Raji (cell line): ENCODE measurements at regions not wholly inside any gene's neighbourhood (a gene's known extent, or its start where the extent isn't known, plus 50 kb on each side); places are given as distances from the start of the nearest gene placed in this dataset.

Experiments
- POLR2A ChIP-seq: IDR thresholded peaks from 2 replicates; pipeline ENCODE4 v1.6.1; 2011; ENCODE audit warnings: low read depth, low read length, control low read depth; ENCODE audit not compliant: insufficient read depth

DNA sequence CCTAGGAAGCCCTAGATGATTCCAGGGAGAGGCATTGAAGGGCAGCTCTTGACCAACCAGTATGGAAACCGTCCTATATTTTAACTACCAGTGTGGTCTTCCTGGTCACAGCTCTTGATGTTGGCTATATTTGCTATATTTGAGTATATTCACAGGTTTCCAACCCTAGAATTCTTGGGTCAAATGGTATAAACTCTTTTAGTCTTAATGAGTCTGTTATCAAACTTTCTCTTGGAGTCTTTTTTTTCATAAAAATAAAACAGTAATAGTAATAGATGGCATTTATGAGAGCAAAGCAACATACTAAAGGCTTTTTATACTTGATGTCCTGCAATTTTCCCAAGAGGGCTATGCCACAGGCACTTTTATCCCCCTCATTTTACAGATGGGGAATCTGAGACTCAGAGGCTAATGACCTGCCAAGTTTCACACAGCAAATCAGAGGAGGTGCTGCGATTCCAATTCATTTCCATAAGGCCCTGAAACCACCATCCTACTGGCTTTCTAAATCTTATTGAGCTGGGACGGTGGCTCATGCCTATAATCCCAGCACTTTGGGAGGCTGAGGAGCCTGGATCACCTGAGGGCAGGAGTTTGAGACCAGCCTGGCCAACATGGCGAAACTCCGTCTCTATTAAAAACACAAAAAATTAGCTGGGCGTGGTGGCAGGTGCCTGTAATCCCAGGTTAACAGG lies 217.2 kb upstream of the ZNF217 start:
- no peak for TF ChIP-seq POLR2A

DNA sequence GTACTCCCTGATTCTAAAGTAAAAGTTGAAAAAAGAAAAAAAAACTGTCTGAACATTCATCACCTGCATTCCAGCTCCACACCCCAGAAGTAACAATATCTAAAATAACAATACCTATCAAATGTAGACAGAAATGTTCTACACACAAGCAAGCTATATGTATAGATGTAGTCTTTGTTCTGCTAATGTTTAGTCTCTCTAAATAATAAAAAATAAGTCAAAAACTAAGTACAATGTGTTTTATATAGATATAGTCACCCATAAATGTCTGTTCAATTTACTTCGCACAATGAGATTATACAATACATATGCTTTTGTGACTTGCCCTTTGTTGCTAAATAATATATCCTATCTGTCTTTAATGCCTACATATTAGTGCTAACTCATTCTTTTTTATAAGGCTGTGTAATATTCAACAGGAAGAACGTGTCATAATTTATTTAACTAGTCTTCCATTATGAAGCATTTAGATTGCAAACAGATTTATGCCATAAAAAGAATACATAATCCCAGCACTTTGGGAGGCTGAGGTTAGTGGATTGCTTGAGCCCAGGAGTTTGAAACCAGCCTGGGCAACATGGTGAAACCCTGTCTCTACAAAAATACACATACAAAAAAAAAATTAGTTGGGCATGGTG lies 216.2 kb upstream of the ZNF217 start:
- TF ChIP-seq POLR2A = no peak

DNA sequence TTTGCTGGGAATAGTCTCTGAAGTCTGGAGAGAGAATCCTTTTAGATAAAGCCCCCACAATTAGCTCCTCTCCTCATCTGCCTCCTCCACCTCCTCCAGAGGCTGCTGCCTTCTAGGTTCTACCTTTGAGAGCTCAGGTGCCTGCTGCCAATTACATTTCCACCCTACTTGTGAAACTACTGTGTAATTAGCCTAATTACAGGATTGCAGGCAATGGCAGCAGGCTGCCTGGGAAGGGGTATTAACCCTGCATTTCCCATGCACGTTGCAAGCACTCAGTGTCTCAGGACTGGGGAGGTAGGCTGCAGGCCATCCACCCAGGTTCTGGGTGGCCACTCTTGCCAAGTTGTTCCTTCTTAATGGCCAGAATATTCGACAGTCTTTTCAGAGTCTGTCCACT lies 215.6 kb upstream of the ZNF217 start:
- no peak for TF ChIP-seq POLR2A

DNA sequence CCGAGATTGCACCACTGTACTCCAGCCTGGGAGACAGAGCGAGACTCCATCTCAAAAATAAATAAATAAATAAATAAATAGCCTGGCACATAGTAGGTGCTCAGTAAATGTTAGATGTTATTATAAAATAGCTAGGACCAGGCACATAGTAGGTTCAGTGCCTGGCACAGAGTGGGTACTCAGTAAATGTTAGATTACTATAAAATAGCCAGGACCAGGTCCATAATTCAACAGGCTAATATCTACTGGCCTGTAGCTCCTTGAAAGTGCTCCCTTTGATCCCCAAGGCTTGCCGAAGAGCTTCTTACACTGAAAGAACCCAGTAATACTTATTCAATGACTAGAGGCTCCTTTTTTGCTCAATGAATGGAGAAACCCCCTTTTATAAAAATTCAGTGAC lies 215.1 kb upstream of the ZNF217 start:
- no peak for TF ChIP-seq POLR2A

DNA sequence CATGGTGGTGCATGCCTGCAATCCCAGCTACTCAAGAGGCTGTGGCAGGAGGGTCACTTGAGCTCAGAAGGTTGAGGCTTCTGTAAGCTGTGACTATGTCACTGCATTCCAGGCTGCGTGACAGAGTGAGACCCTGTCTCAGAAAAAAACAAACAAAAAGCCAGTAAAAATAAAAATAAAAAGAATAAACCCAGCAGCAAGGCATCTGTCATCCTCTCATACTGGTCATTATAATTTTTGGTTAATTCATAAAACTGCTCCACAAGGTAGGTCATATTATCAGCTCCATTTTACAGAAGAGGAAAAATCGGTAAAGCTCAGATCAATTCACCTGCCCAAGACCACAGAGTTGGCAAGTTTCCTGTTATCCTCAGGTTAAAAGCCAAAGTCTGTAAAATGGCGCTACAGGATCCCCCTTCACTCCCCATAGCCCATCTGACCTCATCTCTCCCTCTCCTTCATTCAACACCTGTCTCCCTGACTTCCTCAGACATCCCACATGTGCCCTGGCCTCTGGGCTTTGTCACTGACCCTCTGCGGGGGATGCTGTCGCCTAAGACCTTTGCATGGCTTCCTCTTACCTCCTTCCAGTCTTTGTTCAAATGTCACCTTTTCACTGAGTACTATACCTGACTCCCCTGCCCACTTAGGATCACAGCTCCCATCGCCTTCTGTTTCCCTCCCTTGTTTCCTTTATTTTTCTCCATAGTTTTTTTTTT lies 213.2 kb upstream of the ZNF217 start:
- no peak for TF ChIP-seq POLR2A

DNA sequence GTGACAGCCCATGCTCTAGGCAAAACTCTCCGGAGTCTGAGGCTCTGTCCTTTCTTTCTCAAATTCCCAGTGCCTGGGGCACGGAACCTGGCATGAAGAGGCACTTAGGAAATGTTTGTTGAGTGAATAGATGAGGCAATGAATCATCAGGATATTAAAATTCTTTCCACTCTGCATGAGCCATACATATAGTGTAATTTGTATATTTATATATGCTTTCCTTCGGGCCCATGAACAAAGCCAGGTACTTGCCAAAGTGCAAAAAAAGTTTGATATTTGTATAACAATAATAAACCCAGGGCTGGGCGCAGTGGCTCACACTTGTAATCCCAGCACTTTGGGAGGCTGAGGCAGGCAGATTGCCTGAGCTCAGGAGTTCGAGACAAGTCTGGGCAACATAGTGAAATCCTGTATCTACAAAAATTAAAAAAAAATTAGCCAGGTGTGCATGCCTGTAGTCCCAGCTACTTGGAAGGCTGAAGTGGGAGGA lies 212.3 kb upstream of the ZNF217 start:
- no peak for TF ChIP-seq POLR2A

DNA sequence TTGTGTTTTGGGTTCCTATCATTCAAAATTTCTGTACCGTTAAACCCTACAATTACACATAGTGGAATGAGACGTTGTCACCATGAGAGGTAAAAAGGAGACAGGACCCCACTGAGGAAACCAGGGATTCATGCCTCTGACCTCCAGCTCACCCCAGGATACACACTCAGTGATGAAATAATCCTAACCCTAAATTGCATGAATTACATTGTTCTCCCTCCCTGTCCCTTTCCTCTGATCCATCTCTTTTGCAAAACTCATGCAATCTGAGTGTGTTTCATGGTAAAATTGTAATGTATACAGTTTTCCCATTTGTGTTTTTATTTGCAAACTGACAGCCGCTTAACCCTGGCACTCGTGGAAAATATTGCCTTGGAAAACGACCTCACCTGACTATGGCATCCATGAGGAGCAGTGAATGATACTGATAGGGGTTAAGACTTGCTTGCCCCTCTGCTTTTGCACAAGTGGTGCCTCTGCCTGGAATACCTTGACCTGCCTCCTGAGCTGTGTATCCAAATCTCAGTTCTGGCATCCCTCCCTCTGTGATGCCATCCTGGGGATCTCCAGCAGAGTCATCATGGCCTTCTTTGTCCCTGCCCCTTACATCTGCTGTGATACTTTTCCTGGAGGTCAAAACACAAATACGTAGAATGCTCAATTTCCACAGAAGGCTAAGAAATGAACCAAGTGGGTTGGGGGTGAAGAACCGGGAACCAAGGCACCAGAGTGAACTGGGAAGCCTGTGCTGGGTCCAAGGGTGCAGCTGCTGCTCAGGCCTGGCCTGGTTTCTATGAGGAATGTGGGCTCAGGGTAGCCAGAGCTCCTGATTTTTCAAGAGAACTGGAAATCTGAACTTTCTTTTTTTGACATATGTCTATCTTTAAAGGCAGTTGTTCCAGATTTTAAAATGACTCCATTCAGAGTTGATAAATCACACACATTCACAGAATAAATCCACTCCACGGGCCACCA lies 211.6 kb upstream of the ZNF217 start:
- no peak for TF ChIP-seq POLR2A

DNA sequence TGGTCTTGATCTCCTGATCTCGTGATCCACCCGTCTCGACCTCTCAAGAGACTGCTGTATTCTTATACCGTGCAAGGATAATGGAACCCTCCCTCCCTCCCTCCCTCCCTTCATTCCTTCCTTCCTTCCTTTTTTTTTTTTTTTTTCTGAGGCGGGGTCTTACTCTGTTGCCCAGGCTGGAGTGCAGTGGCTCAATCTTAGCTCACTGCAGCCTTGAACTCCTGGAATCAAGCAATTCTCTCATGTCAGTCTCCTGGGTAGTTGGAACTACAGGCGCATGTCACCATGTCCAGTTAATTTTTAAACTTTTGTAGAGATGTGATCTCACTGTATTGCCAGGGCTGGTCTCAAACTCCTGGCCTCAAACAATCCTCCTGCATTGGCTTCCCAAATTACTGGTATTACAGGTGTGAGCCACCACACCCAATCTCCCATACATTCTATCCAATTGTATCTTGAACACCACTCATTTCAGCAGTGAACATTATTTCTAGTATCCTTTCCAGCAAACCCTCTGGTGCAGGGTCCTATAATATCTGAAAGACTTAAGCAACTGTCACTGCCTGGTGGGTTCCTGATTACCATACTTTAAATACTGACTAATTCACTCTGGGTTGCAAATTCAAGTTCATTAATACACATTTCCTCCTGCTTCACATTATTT lies 210.0 kb upstream of the ZNF217 start:
- no peak for TF ChIP-seq POLR2A

DNA sequence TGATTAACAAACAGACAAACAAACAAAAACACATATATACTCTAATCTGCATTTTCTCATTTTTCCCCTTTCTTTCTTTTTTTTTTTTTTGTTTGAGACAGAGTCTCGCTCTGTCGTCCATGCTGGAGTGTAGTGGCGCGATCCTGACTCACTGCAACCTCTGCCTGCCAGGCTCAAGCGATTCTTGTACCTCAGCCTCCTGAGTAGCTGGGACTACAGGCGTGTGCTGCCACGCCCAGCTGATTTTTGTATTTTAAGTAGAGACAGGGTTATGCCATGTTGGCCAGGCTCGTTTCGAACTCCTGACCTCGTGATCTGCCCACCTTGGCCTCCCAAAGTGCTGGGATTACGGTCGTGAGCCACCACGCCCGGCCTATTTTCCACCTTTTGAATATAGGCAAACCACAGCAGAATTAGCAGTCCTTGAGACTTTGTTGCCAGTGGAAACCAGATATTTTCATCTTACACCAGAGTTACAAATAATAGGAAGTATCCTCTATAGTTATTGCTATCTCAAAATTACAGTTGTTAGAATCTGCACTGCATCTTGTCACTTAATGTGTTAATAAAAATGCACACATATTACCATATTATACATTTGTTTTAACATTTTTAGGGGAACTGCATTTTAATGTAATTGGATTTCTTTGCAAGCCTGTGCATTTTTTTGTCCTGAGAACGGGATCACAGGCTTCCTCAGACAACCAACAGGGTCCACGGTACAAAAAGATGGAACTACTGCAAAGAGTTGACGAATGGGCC lies 208.2 kb upstream of the ZNF217 start:
- TF ChIP-seq POLR2A = no peak

DNA sequence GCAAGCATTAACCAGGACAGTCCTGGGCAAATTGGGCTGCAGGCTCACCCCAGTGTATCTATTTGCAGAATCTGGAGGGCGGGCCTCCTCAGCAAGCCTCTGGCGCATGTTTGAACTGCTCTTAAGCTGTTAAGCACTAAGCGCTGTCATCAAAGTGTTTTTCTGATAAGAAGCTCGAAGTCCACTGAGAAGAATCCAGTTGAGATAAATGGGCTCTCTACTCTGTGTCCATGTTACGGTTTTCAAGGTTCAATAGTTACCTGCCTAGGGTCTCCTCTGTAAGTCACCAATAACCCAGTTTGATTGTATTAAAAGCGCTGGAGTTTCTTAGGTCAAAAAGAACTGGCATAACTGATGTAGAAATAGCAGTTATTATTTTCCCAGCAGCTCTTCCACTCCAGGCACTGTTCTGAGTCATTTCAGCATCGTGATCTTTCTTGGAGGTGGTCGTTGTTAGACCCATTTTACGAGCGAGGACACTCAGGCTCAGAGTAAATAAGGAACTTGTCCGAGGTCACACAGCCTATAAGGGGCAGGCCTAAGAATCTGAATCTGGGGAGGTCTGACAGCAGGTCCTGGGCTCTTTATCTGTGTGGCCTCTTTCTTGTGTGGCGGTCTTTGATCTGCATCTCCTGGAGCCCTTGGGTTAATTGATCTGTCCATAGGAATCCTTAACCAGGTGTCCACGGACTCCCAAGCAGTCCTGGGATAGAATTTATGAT lies 207.4 kb upstream of the ZNF217 start:
- TF ChIP-seq POLR2A = no peak

DNA sequence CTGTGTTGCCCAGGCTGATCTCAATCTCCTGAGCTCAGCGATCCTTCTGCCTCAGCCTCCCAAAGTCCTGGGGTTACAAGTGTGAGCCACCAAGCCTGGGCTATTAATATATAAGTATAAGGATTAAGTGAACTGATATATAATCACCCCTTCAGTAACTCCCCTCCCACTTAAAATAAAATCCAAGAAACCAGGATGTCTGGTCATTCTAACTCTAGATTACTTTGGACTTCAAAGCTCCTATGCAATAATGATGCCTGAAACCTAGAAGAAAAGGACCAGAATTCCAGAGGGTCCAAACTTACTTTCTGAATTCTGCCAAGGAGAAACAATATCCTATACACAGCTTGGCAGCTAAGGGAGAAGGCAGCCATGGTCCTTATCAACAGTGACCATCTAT lies 206.8 kb upstream of the ZNF217 start:
- no peak for TF ChIP-seq POLR2A

DNA sequence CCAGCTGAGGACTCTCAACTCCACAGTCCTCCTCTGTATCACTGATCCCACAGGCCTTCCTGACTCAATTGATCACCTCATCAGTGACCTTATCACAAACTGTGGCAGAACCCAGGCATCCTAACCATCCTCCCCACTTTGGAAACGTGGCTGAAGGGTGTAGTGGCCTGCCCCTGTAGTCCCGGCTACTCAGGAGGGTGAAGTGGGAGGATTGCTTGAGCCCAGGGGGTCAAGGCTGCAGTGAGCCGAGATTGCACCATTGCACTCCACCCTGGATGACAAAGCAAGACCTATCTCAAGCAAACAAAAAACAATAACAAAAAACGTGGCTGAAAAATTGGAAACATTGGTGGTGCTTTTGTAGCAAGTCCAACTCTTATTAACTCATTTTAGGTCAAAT lies 203.4 kb upstream of the ZNF217 start:
- TF ChIP-seq POLR2A = no peak

DNA sequence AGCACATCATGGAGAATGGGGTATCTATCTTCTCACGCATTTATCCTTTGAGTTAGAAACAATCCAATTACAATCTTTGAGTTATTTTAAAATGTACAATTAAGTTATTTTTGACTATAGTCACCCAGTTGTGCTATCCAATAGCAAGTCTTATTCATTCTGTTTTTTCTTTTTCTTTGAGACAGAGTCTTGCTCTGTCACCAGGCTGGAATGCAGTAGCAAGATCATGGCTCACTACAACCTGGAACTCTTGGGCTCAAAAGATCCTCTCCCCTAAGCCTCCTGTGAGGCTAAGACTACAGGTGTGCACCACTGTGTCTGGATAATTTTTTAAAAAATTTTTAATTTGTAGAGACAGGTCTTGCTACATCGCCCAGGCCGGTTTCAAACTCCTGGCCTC lies 201.5 kb upstream of the ZNF217 start:
- TF ChIP-seq POLR2A = no peak
